CD4-positive, alpha-beta T cell treated with Interleukin-10 for 1 hour (primary cell): ENCODE measurements at regions not wholly inside any gene's neighbourhood (a gene's known extent, or its start where the extent isn't known, plus 50 kb on each side); places are given as distances from the start of the nearest gene placed in this dataset.

ENCODE experiments used
- DNase-seq: peaks from one replicate; pipeline ENCODE4 v3.0.0-alpha.2; 2020

DNA sequence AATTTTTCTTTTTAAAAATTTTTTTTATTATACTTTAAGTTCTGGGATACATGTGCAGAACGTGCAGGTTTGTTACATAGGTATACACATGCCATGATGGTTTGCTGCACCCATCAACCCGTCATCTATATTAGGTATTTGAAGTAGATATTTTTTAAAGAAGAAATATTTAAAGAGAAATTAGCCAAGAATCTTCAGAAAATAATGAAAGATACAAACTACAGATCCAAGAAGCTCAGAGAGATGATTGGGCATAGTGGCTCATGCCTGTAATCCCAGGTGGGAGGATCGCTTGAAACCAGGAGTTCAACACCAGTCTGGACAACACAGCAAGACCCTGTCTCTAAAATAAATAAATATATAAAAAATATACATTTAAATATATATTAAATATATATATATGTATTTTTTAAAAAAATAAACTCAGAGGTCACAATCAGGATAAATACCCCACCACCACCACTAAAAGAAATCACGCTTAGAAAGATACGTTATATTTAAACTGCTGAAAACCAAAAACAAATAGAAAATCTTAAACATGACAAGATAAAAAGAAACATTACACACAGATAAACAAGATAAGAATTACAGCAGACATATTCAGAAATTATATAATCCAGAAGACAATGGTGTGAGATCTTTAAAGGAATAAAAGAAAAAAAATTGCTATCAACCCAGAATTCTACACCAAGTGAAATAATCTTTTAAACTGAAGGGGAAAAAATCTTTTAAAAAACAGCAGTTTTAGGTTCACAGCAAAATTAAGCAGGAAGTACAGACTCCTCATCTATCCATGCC, 57.5 kb downstream of the CSF2 start:
- DNase-seq: no peak

DNA sequence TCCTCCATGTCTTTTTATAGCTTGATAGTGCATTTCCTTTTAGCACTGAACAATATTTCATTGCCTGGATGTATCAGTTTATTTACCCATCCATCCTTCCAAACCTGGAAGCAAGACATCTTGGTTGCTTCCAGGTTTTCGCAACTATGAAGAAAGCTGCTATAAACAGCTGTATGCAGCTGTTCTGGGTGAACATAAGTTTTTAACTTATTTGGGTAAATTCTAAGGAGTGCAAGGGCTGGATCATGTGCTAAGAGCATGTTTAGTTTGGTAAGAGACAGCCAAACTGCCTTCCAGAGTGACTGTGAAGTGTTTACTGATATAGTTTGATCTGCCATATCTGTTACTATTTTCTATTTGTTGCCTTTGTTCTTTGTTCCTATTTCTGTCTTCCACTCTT, 58.5 kb downstream of the CSF2 start:
- DNase-seq: no peak

DNA sequence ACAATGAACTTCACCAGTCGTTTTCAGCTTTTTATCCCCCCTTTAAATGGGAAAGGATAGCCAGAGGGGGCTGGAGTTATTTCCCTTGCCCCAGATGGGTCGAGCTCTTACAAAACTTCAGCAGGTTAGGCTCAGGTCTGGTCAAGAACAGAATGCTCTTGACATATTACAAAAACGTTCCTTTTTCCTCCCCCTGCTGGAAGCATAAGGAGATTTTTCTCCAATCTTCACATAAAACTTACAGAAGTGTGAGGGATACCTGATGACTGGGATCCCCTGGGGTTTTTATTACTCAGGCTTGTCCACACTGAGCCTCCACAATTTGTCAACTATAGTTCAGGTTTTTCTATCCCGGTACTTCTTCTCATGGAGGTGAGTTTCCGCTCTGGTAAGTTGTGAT, 60.8 kb downstream of the CSF2 start:
- peak; percentile 51 for DNase-seq

DNA sequence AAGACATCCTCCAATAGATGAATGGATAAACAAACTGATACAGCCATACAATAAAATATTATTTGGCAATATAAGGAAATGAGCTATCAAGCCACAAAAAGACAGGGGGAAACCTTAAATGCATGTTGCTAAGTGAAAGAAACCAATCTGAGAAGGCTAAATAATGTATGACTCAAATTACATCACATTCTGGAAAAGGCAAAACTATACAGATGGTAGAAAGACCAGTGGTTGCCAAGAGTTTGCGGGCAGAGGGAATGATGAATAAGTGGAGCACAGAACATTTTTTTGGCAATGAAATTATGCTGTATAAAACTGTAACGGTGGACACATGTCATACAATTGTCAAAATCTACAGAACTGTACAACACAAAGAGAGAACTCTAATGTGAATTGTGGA, 63.3 kb downstream of the CSF2 start:
- DNase-seq: no peak

DNA sequence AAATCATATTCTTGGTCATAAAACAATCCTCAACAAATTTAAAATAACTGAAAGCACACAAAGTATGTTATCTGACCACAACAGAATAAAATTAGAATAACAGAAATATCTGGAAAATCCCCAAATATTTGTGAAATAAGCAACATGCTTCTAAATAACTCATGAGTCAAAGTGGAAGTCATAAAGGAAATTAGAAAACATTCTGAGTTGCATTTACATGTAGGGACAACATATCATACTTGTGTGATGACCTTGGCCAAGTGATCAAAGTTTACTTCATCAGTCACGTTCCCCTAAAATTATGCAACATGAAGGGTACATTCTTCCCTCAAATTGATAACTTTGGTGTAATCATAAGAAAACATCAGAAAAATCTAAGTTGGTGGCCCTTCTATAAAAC, 64.7 kb downstream of the CSF2 start:
- DNase-seq: no peak
